HG02840 (cell line): ENCODE measurements at regions not wholly inside any gene's neighbourhood (a gene's known extent, or its start where the extent isn't known, plus 50 kb on each side); places are given as distances from the start of the nearest gene placed in this dataset.
"Not testable (repeated sequence)": the region's sequence is repeated elsewhere in the genome, so short reads cannot be mapped to it uniquely, and the experiment has no call there.

ENCODE experiments used
- ATAC-seq: cut with Tn5 transposase; IDR thresholded peaks from one replicate; pipeline ENCODE4 v1.9.1; 2021; ENCODE audit warnings: mild to moderate bottlenecking, moderate library complexity, moderate number of reproducible peaks; ENCODE audit not compliant: unreplicated experiment, low FRiP score

DNA sequence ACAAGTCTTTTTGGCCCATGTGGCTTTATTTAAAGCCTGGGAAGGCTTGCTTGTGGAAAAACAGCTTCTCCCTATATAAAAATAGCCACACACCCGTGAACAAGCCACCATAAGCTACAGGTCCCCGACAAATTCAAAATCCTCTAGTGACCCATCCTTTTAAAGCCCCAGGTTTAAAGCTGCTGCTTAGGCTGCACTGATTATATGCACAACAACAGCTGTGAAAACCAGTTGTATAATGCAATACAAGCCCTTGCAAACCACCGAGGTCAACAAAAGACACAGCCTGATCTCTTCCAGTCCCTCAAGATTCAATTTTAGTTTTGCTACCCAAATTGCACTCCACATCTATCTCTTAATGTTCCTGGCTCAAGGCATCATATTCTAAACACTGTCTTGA, 186.0 kb upstream of the WDFY3 start:
- no peak for ATAC-seq

DNA sequence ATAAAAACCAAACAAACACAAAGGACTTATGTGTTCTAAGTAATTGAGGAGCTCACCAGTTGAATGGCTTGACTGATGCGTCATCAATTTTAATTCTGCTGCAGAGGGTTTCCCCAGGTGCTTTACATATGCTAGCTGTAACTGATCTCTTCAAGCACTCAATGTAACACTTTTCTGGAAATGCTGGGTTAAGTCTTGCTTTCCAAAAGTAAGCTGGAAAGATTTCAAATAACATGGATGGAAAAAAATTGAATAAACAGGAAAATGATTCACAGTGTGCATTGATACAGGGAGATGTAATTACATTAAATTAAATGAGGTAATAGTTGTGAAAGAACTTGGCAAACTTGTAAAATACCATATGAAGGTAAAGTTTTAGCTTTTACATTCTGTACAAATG, 186.7 kb upstream of the WDFY3 start:
- no peak for ATAC-seq

DNA sequence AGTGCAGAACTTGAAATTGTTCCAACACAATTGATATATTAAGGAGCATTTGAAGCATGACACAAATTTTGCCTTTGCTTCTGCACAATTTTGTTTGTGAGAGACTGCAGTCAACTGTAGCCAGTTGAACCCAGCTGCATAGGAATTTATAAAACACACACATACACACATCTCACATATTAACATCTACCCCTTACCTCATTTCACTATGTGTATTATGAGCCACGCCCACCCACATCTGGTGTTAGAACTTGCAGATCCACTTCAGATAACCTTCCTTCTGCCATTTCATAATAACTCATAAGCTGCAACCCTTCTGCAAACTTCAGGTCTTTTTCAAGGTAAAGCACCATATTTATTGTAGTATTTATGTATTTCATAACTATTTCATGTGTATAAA, 188.1 kb upstream of the WDFY3 start:
- no peak for ATAC-seq

- ATAC-seq, result no peak
These were observed 199.3 kb upstream of the WDFY3 start for GRCh38 chr4:85165808-85166207.

DNA sequence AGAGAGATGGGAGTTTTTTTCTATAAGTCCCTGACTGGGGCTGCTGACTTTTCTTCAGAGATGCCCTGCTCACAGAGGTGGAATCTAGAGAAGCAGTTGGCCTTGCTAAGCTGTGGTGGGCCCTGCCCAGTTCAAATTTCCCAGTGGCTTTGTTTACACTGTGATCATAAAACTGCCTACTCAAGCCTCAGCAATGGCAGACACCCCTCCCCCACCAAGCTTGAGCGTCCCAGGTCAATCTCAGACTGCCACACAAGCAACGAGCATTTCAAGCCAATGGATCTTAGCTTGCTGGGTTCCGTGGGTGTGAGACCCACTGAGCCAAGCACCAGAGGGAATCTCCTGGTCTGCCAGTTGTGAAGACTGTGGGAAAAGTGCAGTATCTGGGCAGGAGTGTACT, 199.8 kb upstream of the WDFY3 start:
- ATAC-seq, result no peak

GRCh38 chr4:85168234-85168834, 201.8 kb upstream of the WDFY3 start:
- ATAC-seq, result no peak

DNA sequence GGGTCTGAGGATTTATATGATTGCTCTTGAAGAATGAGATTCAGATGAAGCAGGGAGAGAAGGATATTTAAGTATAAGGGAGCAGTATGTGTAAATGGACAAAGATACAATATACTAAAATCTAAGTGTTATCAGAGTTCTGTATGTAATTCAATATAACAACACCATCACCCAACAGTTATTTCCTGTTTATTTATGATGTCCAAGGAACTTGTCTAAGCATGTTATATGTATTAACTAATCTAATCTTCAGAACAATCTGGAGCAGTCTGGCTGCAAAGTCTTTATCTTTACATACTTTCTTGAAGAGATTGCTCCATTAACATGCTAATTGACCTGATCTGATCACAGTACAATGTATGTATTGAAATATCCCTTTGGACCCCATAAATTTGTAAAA, 203.8 kb upstream of the WDFY3 start:
- no peak for ATAC-seq

DNA sequence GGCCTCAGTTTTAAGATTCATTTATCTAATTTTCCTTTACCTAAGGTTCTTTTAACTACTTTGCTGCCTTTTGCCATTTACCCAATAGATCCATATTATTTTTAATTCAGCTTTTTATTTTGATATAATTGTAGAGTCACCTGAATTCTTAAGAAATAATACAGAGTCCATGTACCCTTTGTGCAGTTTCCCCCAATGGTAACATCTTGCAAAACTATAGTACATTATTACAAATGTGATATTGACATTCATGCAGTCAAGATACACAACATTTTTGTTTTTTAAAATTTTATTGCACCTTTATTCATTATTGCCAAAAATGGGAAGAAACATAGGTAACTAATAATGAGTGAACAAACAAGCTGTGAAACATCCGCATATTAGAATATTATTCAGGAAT, 208.7 kb upstream of the WDFY3 start:
- no peak for ATAC-seq

GRCh38 chr4:85177092-85177491, 210.6 kb upstream of the WDFY3 start:
- no peak for ATAC-seq

GRCh38 chr4:85177679-85178078, 211.2 kb upstream of the WDFY3 start:
- no peak for ATAC-seq

- no peak for ATAC-seq
These were observed 214.0 kb upstream of the WDFY3 start for GRCh38 chr4:85180533-85180932.

GRCh38 chr4:85187106-85187505, 220.6 kb upstream of the WDFY3 start:
- no peak for ATAC-seq

GRCh38 chr4:85196015-85196414, 229.5 kb upstream of the WDFY3 start:
- not testable (repeated sequence) for ATAC-seq

- ATAC-seq, result no peak
These were observed 233.6 kb upstream of the WDFY3 start for GRCh38 chr4:85200106-85200505.

DNA sequence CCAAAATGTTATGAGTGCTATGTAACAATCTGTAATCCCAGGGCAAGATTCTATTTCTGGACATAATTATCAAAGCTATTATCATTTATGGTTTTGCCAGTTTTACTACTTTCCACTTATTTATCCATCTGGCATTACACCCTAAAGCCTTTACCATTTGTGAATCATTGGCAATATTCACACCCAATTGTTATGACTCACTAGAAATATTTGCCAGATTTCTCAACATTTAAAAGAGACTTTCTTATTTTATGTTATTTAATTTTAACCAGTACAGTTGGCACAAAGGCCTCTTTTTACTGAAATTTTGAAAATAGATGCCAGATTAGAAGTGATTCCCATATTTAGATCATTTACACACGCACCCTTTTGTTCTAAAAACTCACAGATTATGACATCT, 242.7 kb upstream of the WDFY3 start:
- ATAC-seq, result no peak

GRCh38 chr4:85210353-85210752, 243.9 kb upstream of the WDFY3 start:
- ATAC-seq, result no peak

- not testable (repeated sequence) for ATAC-seq
These were observed 250.1 kb upstream of the WDFY3 start for GRCh38 chr4:85216571-85216970.

GRCh38 chr4:85218756-85219155, 252.3 kb upstream of the WDFY3 start:
- ATAC-seq, result no peak

DNA sequence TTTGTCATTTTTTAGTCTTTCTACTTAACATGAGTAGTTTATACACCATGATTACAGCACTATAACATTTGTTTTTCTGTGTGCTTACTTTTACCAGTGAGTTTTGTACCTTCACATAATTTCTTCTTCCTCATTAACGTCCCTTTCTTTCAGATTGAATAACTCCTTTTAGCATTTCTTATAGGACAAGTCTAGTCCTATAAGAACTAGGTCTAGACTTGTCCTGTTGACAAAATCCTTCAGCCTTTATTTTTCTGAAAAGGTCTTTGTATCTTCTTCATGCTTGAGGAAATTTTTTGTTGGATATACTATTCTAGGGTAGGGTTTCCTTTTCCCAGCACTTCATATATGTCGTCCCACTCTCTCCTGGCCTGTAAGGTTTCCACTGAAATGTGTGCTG, 253.3 kb upstream of the ARHGAP24 start:
- ATAC-seq, result no peak

- no peak for ATAC-seq
These were observed 252.4 kb upstream of the ARHGAP24 start for GRCh38 chr4:85222561-85222960.

DNA sequence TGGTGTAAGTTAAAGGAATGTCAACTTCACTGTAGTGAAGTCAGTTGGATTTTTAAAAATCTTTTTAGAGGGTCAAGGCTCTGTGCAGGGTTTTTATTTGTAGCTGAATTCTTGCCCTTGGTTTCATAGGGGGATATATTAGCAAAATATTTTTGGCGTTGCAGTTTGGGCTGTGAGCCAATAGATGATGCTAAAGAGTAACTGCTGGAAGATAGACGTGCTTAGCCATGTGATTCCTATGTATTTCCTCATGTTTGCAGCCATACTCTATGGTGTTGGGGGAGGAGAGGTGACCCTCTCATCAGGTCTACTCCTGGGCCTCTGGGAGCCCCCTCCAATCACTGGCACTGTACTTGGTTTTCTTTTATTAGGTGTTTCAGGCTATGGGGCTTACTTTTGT, 246.7 kb upstream of the ARHGAP24 start:
- no peak for ATAC-seq

DNA sequence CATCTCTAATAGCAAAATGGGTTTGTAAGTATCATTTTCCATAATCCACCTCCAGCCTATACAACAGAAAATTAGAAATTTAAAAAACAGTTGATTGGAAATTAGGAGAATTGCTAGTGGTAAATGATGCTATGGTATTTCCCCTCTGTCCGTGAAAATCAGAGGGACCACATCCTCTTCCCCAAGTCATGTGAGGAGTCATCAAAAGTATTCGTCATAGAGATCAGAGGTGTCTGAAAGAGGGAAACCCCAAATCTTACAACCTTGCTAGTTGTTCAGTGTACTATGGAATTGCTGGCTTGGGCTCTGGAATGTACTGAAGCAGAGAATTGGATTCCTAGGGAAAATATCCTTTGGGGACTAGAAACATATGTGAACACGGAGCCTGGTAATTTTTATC, 241.4 kb upstream of the ARHGAP24 start:
- no peak for ATAC-seq

- no peak for ATAC-seq
These were observed 231.1 kb upstream of the ARHGAP24 start for GRCh38 chr4:85243857-85244256.
